WTC11 (cell line): ENCODE measurements at regions not wholly inside any gene's neighbourhood (a gene's known extent, or its start where the extent isn't known, plus 50 kb on each side); places are given as distances from the start of the nearest gene placed in this dataset.

Source experiments
- CBFB ChIP-seq: sonication (generic); formaldehyde crosslinking; IDR thresholded peaks from 2 replicates; pipeline ENCODE4 v1.8.1; 2022; ENCODE audit warnings: mild to moderate bottlenecking, low read depth, missing genetic modification reagents
- CTCF ChIP-seq: fragments of 200-600 bp; IDR thresholded peaks from 2 replicates; pipeline ENCODE4 v1.8.0; 2022; ENCODE audit warnings: antibody characterized with exemption
- ELF4 ChIP-seq: sonication (generic); formaldehyde crosslinking; IDR thresholded peaks from 2 replicates; pipeline ENCODE4 v1.8.1; 2022; ENCODE audit warnings: low read depth, mild to moderate bottlenecking, moderate library complexity, missing genetic modification reagents
- ERG ChIP-seq: fragments of 250-450 bp; sonication (Bioruptor Pico); IDR thresholded peaks from 2 replicates; pipeline ENCODE4 v1.8.0; 2021; ENCODE audit warnings: mild to moderate bottlenecking
- FOXJ3 ChIP-seq: sonication (generic); formaldehyde crosslinking; IDR thresholded peaks from 2 replicates; pipeline ENCODE4 v1.9.0; 2021; ENCODE audit warnings: missing genetic modification reagents, mild to moderate bottlenecking, borderline replicate concordance
- HMGXB4 ChIP-seq: sonication (generic); formaldehyde crosslinking; IDR thresholded peaks from 2 replicates; pipeline ENCODE4 v1.8.1; 2023; ENCODE audit warnings: mild to moderate bottlenecking, moderate library complexity, missing genetic modification reagents
- JUN ChIP-seq: sonication (generic); formaldehyde crosslinking; IDR thresholded peaks from 2 replicates; pipeline ENCODE4 v1.8.0; 2023; ENCODE audit warnings: mild to moderate bottlenecking, missing genetic modification reagents
- NFYB ChIP-seq: sonication (generic); formaldehyde crosslinking; conservative IDR thresholded peaks from 2 replicates; pipeline ENCODE4 v1.8.0; 2022; ENCODE audit warnings: low read depth, missing genetic modification reagents
- PRRX2 ChIP-seq: fragments of 250-450 bp; sonication (Bioruptor Pico); IDR thresholded peaks from 2 replicates; pipeline ENCODE4 v1.8.0; 2021; ENCODE audit warnings: mild to moderate bottlenecking
- TEAD4 ChIP-seq: sonication (generic); formaldehyde crosslinking; IDR thresholded peaks from 2 replicates; pipeline ENCODE4 v1.8.0; 2022; ENCODE audit warnings: mild to moderate bottlenecking, missing genetic modification reagents
- TP53 ChIP-seq: sonication (generic); formaldehyde crosslinking; IDR thresholded peaks from 2 replicates; pipeline ENCODE4 v1.8.1; 2023; ENCODE audit warnings: mild to moderate bottlenecking, missing genetic modification reagents

- TF ChIP-seq CTCF (no peak), TEAD4 (CRISPR knock-in tag) (no peak), PRRX2 (CRISPR knock-in tag) (no peak), JUN (no peak), ELF4 (CRISPR knock-in tag) (no peak), HMGXB4 (CRISPR knock-in tag) (no peak), TP53 (CRISPR knock-in tag) (no peak), CBFB (no peak), FOXJ3 (CRISPR knock-in tag) (no peak), NFYB (CRISPR knock-in tag) (no peak), ERG (CRISPR knock-in tag) (no peak)
Observed at GRCh38 chr2:122239440-122239839, 484.0 kb downstream of the TSN start.
